Activated naive CD8-positive, alpha-beta T cell treated with anti-CD3 and anti-CD28 coated beads, Interleukin-2, amount 10 ng/mL, durations not matched to agents 7 days and 5 days (primary cell): ENCODE measurements at regions not wholly inside any gene's neighbourhood (a gene's known extent, or its start where the extent isn't known, plus 50 kb on each side); places are given as distances from the start of the nearest gene placed in this dataset.
"Not testable (repeated sequence)": the region's sequence is repeated elsewhere in the genome, so short reads cannot be mapped to it uniquely, and the experiment has no call there.

Experiments
- ATAC-seq: fragments of 150-1000 bp; cut with Tn5 transposase; one replicate; pipeline ENCODE4 v1.10.0; 2021; ENCODE audit warnings: low read depth, moderate library complexity
- POLR2A ChIA-PET: fragments of 350-600 bp; sonication (Branson Sonifier 250); formaldehyde crosslinking; loops from one replicate; lab custom pipeline; 2021; ENCODE audit warnings: antibody characterized with exemption; lab: Charles Lee
- DNase-seq: peaks from one replicate; pipeline ENCODE4 v3.0.0; 2021
- H3K27ac Mint-ChIP-seq: one replicate; pipeline ENCODE4 v1.8.0; 2022; ENCODE audit warnings: mild to moderate bottlenecking, mixed read lengths
- H3K27me3 Mint-ChIP-seq: one replicate; pipeline ENCODE4 v1.8.0; 2022; ENCODE audit warnings: mild to moderate bottlenecking, moderate library complexity, mixed read lengths
- H3K36me3 Mint-ChIP-seq: one replicate; pipeline ENCODE4 v1.8.0; 2021; ENCODE audit warnings: mild to moderate bottlenecking, mixed read lengths
- H3K4me1 Mint-ChIP-seq: one replicate; pipeline ENCODE4 v1.8.0; 2021; ENCODE audit warnings: mixed read lengths
- H3K4me3 Mint-ChIP-seq: one replicate; pipeline ENCODE4 v1.8.0; 2022; ENCODE audit warnings: mild to moderate bottlenecking, moderate library complexity, mixed read lengths
- H3K9me3 Mint-ChIP-seq: one replicate; pipeline ENCODE4 v1.8.0; 2021; ENCODE audit warnings: mixed read lengths

DNA sequence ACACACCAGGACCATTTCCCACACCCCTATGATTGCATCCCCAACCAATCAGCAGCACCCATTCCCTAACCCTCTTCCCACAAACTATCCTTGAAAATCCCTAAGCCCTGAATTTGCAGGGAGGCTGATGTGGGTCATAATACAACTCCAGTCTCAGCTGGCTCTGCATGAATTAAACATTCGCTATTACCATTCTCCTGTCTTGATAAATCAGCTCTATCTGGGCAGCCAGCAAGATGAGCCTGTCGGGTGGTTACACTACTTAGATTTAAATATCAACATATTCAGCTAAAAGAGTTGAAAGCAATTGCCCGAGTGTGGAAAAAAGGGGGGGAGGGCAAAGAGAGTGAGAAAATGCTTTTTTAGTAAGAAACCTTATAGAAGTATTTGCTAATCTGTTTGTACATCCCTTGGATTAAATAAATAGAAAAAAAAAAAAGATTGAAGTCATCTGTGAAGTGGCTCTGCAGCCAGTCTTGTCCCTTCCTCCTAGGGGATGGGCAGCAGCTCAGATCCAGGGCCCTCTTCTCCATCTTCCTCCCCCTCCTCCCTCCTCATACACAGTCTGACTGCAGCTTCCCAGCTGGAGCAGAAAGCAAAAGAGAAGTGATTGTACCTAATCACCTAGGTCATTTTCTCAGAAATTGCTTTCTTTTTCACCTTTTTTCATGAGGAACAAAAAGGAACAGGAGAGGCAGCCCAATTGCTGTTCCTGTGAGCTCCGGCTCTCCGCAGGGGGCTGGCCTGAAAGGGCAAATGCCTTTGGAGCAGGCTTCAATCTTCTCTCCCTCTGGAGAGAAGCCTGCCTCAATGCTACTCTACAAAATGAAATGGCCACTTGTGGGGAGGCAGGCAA, 356.6 kb upstream of the SULF2 start:
- H3K4me1 Mint-ChIP-seq = no peaks in the 10 kb centered on the region
- H3K27ac Mint-ChIP-seq = no peak overlapping the region
- H3K36me3 Mint-ChIP-seq = no peaks in the 10 kb centered on the region
- H3K9me3 Mint-ChIP-seq = no peaks in the 10 kb centered on the region
- POLR2A ChIA-PET = no interaction called here
- no peak overlapping the region for H3K4me3 Mint-ChIP-seq
- ATAC-seq (no peak), DNase-seq (no peak)
- no peaks in the 10 kb centered on the region for H3K27me3 Mint-ChIP-seq

DNA sequence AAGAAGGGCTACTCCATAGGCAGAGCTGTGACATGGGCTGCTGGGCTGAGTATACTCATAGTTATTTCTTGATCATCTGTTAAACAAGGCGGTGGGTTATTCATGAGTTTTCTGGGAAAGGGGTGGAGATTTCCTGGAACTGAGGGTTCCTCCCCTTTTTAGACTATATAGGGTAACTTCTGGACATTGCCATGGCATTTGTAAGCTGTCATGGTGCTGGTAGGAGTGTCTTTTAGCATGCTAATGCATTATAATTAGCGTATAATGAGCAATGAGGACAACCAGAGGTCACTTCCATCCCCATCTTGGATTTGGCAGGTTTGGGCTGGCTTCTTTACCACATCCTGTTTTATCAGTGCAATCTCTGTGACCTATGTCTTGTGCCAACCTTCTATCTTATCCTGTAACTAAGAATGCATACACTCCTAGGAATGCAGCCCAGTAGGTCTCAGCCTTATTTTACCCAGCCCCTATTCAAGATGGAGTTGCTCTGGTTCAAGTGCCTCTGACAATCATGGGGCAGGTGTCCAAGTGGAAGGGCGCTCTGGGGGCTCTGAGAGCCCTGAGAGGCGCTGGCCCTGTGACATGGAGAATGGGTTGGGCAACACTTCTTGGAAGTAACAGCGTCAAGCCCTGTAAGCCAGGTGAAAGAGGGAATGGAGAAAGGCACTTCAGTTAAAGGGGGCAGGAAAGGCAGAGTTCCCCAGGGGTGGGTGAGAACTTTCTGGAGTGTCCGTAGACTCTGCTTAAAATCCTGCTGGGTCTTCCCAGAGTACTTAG, 354.2 kb upstream of the SULF2 start:
- no peaks in the 10 kb centered on the region for H3K27me3 Mint-ChIP-seq
- no peak overlapping the region for H3K4me3 Mint-ChIP-seq
- DNase-seq (no peak), ATAC-seq (no peak)
- POLR2A ChIA-PET = no interaction called here
- H3K36me3 Mint-ChIP-seq = no peaks in the 10 kb centered on the region
- H3K27ac Mint-ChIP-seq = no peak overlapping the region
- no peaks in the 10 kb centered on the region for H3K4me1 Mint-ChIP-seq
- no peaks in the 10 kb centered on the region for H3K9me3 Mint-ChIP-seq

DNA sequence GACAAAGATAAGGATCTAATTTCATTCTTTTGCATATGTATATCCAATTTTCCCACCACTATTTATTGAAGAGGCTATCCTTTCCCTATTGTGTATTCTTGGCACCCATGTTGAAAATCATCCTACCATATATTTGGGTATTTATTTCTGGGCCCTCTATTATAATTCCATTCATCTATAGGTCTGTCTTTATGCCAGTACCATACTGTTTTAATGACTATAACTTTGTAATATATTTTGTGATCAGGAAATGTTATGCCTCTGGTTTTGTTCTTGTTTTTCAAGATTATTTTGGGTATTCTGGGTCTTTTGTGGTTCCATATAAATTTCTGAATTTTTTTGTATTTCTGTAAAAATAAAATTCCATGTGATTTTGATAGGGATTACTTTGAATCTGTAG, 347.6 kb upstream of the SULF2 start:
- Mint-ChIP-seq H3K36me3 (no peaks in the 10 kb centered on the region), H3K9me3 (no peaks in the 10 kb centered on the region), H3K4me1 (no peaks in the 10 kb centered on the region), H3K4me3 (no peak overlapping the region), H3K27me3 (peaks cover 14% of the 10 kb centered on the region), H3K27ac (no peak overlapping the region)
- ATAC-seq = no peak
- DNase-seq = no peak
- POLR2A ChIA-PET = no interaction called here

DNA sequence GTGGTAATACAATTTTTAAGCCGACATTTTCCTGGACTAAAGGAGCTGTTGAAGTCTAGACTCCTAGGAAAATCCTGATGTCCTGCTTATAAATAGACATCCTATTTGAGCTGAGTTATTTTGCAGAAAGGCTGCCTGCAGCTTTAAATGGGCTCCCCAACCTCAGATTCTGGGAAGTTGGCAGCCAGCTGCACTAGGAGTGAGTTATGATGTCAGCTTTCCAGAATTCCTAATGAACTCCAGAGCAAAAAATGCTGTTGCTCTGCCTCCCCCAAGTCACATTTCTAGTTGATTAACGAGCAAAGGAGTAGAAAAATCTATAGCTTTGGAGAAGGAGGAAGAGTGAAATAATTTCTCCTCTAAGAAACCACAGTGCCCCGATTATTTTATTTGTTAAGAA, 346.3 kb upstream of the SULF2 start:
- Mint-ChIP-seq H3K4me1 (no peaks in the 10 kb centered on the region), H3K36me3 (no peaks in the 10 kb centered on the region), H3K27me3 (peaks cover 14% of the 10 kb centered on the region), H3K27ac (no peak overlapping the region), H3K4me3 (no peak overlapping the region), H3K9me3 (no peaks in the 10 kb centered on the region)
- POLR2A ChIA-PET = no interaction called here
- no peak for DNase-seq
- no peak for ATAC-seq

DNA sequence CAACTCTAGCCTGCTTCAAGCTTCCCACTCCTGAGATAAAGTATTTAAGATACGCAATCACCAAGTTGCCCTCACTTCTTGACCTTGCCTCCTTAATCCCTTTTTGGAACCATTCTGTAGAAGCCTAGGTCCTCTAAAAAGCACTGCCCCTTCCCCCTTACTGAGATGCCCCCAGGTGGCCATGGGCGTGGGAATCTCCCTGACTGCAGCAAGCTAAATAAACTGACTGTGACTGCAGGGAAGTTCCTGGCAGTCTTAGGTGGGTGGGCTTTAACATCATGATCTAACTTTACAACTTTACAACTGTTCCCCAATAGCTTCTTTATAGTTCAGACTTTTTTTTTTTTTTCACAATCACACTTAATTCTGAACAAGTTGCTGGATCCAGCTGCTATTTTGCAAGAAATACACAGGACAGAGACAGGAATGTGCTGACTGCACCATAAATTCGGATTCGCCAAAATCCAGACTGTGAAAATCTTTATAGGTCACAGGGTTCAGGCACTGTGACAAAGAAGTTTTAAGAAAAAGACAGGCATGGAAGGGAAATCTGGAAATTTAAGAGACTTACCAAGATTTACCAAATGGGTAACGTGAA, 344.2 kb upstream of the SULF2 start:
- H3K27me3 Mint-ChIP-seq = peaks cover 14% of the 10 kb centered on the region
- ATAC-seq = no peak
- POLR2A ChIA-PET = no interaction called here

DNA sequence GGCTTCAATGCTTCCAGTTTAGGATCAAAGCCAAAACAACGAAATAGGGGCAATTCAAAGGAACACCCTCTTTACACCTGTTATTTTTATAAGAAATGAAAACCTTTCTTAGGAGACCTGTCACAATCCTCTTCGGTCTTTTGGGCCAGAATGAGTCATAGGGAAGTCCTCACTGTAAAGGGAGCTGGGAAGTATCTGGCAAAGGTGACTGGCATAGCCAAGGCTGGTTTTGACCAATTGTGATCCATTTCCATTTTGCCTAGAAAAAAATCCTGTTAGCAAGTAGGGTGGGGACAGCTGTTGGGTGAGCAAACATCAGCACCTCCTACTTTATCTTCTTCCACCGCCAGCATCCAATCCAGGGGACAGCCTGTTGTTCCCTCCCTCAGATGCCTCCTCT, 343.2 kb upstream of the SULF2 start:
- no peaks in the 10 kb centered on the region for H3K4me1 Mint-ChIP-seq

More for the DNA sequence above, 344.2 kb upstream of the SULF2 start:
- DNase-seq = no peak
- Mint-ChIP-seq H3K36me3 (no peaks in the 10 kb centered on the region), H3K9me3 (no peaks in the 10 kb centered on the region), H3K4me1 (no peaks in the 10 kb centered on the region), H3K27ac (no peak overlapping the region), H3K4me3 (no peak overlapping the region)

DNA sequence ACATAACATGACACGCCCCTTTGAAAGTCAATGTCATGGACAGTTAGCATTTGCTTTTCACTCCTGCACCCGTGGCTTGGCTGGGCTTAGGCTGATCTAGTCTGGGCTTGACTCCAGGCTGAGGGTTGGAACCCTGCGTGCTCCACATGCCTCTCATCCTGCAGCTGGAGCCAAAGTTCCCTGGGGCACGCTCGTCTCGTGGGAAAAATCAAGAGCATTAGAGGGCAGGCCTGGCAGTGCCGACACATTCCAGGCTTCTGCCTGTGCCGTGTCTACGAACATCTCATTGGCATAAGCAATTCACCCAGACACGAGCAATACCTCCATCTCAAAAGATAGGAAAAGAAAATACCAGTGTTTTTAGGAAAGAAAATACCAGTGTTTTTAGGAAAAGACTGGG, 342.7 kb upstream of the SULF2 start:
- not testable (repeated sequence) for H3K36me3 Mint-ChIP-seq

More for the DNA sequence above, 343.2 kb upstream of the SULF2 start:
- ATAC-seq (no peak), DNase-seq (no peak)
- no peaks in the 10 kb centered on the region for H3K36me3 Mint-ChIP-seq
- H3K4me3 Mint-ChIP-seq = no peak overlapping the region
- POLR2A ChIA-PET = no interaction called here
- H3K27me3 Mint-ChIP-seq = peaks cover 14% of the 10 kb centered on the region
- no peak overlapping the region for H3K27ac Mint-ChIP-seq
- H3K9me3 Mint-ChIP-seq = no peaks in the 10 kb centered on the region

DNA sequence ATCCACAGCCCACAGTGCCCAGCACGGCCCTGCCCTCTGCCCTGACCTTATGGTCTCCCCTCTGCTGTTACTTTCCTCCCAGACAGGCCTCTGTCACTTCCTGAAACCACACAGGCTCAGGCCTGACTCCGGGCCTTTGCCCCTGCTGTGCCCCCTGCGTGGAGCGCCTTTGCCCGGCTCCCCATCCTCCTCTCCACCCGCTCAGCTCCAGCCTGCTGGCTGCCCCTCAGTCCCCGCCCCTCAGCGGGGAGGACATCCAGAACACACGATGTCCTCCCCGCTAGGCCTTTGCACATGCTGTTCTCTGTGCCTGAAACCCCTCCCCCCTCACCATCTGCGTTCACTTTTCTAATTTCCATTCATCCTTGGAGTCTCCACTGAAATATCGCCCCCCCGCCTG, 341.9 kb upstream of the SULF2 start:
- H3K36me3 Mint-ChIP-seq, H3K9me3 Mint-ChIP-seq, H3K27me3 Mint-ChIP-seq, H3K27ac Mint-ChIP-seq, POLR2A ChIA-PET, H3K4me1 Mint-ChIP-seq, ATAC-seq, DNase-seq, H3K4me3 Mint-ChIP-seq: not testable (repeated sequence)

More for the DNA sequence above, 342.7 kb upstream of the SULF2 start:
- ATAC-seq, H3K9me3 Mint-ChIP-seq, POLR2A ChIA-PET, DNase-seq, H3K27ac Mint-ChIP-seq, H3K4me1 Mint-ChIP-seq, H3K4me3 Mint-ChIP-seq: not testable (repeated sequence)
- peaks cover 10% of the 10 kb centered on the region for H3K27me3 Mint-ChIP-seq

DNA sequence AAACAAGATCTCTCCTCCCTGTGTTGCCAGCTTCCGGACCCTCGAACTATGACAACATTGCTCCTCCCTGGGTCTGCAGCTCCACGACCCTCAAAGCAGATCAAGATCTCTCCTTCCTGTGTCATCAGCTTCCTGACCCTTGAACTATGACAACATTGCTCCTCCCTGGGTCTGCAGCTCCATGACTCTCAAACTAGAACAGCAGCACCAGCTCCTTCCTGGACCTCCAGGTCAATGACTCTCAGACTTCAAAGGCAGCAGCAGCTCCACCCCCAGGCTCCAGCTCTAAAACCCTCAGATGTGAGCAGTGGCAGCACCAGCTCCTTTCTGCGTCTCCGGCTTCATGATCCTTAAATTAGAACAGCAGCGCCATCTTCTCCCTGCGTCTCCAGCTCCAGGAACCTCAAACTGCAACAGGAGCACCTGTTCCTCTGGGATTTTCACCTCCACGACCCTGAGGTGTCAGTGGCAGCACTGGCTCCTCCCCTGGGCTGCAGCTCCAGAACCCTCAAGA, 341.0 kb upstream of the SULF2 start:
- no peaks in the 10 kb centered on the region for H3K4me1 Mint-ChIP-seq
- POLR2A ChIA-PET = no interaction called here

DNA sequence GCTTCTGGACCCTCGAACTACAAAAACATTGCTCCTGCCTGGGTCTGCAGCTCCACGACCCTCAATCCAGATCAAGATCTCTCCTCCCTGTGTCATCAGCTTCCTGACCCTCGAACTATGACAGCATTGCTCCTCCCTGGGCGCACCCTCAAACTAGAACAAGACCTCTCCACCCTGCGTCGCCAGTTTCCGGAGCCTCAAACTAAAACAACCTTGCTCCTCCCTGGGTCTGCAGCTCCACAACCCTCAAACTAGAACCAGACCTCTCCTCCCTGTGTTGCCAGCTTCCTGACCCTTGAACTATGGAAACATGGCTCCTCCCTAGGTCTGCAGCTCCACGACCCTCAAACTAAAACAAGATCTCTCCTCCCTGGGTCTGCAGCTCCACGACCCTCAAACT, 339.7 kb upstream of the SULF2 start:
- H3K4me1 Mint-ChIP-seq = no peaks in the 10 kb centered on the region
- no peak overlapping the region for H3K4me3 Mint-ChIP-seq
- H3K27me3 Mint-ChIP-seq = peaks cover under 1% of the 10 kb centered on the region
- no peak overlapping the region for H3K27ac Mint-ChIP-seq
- POLR2A ChIA-PET = no interaction called here
- H3K9me3 Mint-ChIP-seq = no peaks in the 10 kb centered on the region
- no peak for ATAC-seq
- no peaks in the 10 kb centered on the region for H3K36me3 Mint-ChIP-seq
- no peak for DNase-seq

More for the DNA sequence above, 341.0 kb upstream of the SULF2 start:
- no peak overlapping the region for H3K4me3 Mint-ChIP-seq
- H3K36me3 Mint-ChIP-seq = no peaks in the 10 kb centered on the region
- H3K27me3 Mint-ChIP-seq = peaks cover 5% of the 10 kb centered on the region
- DNase-seq (no peak), ATAC-seq (no peak)
- H3K27ac Mint-ChIP-seq = no peak overlapping the region
- no peaks in the 10 kb centered on the region for H3K9me3 Mint-ChIP-seq

DNA sequence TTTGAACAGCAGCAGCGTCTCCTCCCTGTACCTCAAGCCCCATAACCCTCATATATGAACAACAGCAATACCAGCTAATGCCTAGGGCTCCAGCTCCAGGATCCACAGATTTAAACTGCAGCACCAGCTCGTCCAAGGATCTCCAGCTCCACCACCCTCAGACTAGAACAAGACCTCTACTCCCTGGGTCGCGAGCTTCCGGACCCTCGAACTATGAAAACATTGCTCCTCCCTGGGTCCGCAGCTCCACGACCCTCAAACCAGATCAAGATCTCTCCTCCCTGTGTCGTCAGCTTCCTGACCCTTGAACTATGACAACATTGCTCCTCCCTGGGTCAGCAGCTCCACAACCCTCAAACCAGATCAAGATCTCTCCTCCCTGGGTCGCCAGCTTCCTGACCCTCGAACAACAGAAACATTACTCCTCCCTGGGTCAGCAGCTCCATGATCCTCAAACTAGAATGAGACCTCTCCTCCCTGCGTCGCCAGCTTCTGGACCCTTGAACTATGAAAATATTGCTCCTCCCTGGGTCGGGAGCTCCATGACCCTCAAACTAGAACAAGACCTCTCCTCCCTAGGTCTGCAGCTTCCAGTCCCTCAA, 339.0 kb upstream of the SULF2 start:
- DNase-seq (no peak), ATAC-seq (no peak)
- Mint-ChIP-seq H3K4me1 (no peaks in the 10 kb centered on the region), H3K4me3 (no peak overlapping the region), H3K9me3 (no peaks in the 10 kb centered on the region), H3K36me3 (no peaks in the 10 kb centered on the region), H3K27me3 (no peaks in the 10 kb centered on the region), H3K27ac (no peak overlapping the region)
- POLR2A ChIA-PET = no interaction called here

DNA sequence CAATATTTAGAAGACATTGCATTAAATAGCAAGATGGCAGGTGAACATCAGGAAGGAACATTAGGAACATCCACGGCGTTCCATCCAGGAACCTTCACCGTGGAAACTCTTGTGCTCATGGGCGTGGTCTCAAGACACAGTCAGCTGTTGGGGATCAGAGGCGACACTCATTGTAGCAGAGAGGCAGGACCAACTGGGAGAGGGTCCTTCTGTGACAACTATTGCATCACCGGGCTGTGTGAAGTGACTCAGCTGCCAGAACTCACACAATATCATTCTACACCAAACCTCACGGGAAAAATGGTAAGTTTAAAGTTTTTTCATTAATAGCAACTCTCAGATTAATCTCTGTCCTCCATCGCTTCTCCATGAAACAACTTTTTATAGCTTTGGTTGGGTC, 334.8 kb upstream of the SULF2 start:
- POLR2A ChIA-PET = no interaction called here
- H3K9me3 Mint-ChIP-seq = no peaks in the 10 kb centered on the region
- H3K27ac Mint-ChIP-seq = no peak overlapping the region
- H3K27me3 Mint-ChIP-seq = no peaks in the 10 kb centered on the region
- ATAC-seq = no peak
- H3K4me1 Mint-ChIP-seq = no peaks in the 10 kb centered on the region
- H3K4me3 Mint-ChIP-seq = no peak overlapping the region
- no peak for DNase-seq
- no peaks in the 10 kb centered on the region for H3K36me3 Mint-ChIP-seq

DNA sequence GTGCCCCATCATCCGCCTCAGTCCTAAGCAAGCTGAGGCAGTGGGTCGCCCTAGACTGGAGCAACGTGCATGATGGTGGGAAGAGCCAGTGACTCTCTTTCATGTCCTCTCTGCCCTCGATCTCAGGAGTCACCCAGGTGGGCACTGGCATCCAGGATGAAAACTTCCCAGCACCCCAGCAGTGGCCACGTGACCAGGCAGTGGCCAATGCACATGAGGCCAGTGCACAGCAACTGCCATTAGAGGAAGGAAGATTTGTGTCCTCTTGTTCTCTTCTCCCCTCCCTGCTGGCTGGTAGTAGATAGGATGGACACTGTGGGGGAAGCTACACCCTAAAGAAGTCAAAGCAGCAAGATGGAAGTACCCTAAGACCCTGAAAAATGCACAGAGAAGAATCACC, 334.1 kb upstream of the SULF2 start:
- H3K27ac Mint-ChIP-seq, H3K4me3 Mint-ChIP-seq, POLR2A ChIA-PET, H3K36me3 Mint-ChIP-seq, H3K27me3 Mint-ChIP-seq, ATAC-seq, H3K4me1 Mint-ChIP-seq, H3K9me3 Mint-ChIP-seq, DNase-seq: not testable (repeated sequence)
